SHP77 treated with DMSO at 0.1 percent for 48 hours (cell line): ENCODE measurements at regions not wholly inside any gene's neighbourhood (a gene's known extent, or its start where the extent isn't known, plus 50 kb on each side); places are given as distances from the start of the nearest gene placed in this dataset.

Source experiments
- DNase-seq: peaks from one replicate; lab custom pipeline; 2025; lab: John Stamatoyannopoulos, UW

GRCh38 chr20:7347409-7347808 lies 579.9 kb downstream of the BMP2 start:
- no peak for DNase-seq

GRCh38 chr20:7348253-7348652 lies 580.8 kb downstream of the BMP2 start:
- DNase-seq: no peak

- DNase-seq: no peak
Observed at GRCh38 chr20:7352165-7352564, 584.7 kb downstream of the BMP2 start.

- DNase-seq: no peak
Observed at GRCh38 chr20:7355051-7355450, 585.2 kb downstream of the HAO1 start.

GRCh38 chr20:7358670-7359069 lies 581.6 kb downstream of the HAO1 start:
- no peak for DNase-seq

- DNase-seq: no peak
Observed at GRCh38 chr20:7359739-7360138, 580.5 kb downstream of the HAO1 start.

GRCh38 chr20:7361321-7361720 lies 578.9 kb downstream of the HAO1 start:
- no peak for DNase-seq

- DNase-seq: no peak
Observed at GRCh38 chr20:7361931-7362330, 578.3 kb downstream of the HAO1 start.

GRCh38 chr20:7362601-7363000 lies 577.7 kb downstream of the HAO1 start:
- peak; percentile 75 for DNase-seq

GRCh38 chr20:7366189-7366588 lies 574.1 kb downstream of the HAO1 start:
- no peak for DNase-seq

- no peak for DNase-seq
Observed at GRCh38 chr20:7371518-7372163, 568.6 kb downstream of the HAO1 start.

GRCh38 chr20:7375905-7376304 lies 564.4 kb downstream of the HAO1 start:
- DNase-seq: no peak

- no peak for DNase-seq
Observed at GRCh38 chr20:7378864-7379605, 561.2 kb downstream of the HAO1 start.

GRCh38 chr20:7379621-7380220 lies 560.5 kb downstream of the HAO1 start:
- no peak for DNase-seq

GRCh38 chr20:7383216-7383615 lies 557.0 kb downstream of the HAO1 start:
- DNase-seq: no peak

GRCh38 chr20:7387638-7388193 lies 552.5 kb downstream of the HAO1 start:
- DNase-seq: no peak

- DNase-seq: no peak
Observed at GRCh38 chr20:7389216-7389615, 551.0 kb downstream of the HAO1 start.

- no peak for DNase-seq
Observed at GRCh38 chr20:7392542-7393206, 547.6 kb downstream of the HAO1 start.

- DNase-seq: no peak
Observed at GRCh38 chr20:7399114-7399513, 541.1 kb downstream of the HAO1 start.

- no peak for DNase-seq
Observed at GRCh38 chr20:7399575-7399974, 540.7 kb downstream of the HAO1 start.

GRCh38 chr20:7406671-7407070 lies 533.6 kb downstream of the HAO1 start:
- no peak for DNase-seq

- DNase-seq: no peak
Observed at GRCh38 chr20:7410150-7410549, 530.1 kb downstream of the HAO1 start.

- DNase-seq: no peak
Observed at GRCh38 chr20:7411075-7411474, 529.2 kb downstream of the HAO1 start.
